ENCODE measurements at regions not wholly inside any gene's neighbourhood (a gene's known extent, or its start where the extent isn't known, plus 50 kb on each side); places are given as distances from the start of the nearest gene placed in this dataset.

DNA sequence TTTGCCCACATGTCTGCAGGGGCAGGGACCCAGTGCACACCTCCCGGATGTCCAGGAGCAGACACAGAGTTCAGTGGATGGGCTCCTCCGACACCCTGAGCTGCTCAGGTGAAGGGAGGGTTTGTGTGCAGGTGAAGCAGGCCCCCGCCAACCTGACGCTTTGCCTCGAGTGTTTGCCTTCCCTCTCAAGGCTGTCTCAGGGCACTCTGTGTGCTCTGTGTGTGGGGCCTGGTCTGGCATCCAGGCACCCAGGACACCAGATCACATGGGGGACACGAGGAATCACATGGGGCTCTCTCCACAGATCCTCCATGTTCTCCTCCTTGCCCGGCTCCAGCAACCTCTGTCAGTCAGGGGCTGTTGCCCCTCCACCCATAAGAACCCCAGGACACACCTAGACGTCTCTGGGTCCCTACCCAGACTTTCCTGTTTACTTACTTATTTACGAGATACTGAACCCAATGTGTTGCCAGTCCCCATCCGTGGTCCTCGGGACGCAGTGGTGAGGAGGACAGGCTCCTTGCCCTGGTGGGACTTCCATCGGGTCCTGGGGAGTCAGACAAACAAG is 99.5 kb downstream of the HTR5A start:
- H3K27me3 Mint-ChIP-seq (ENCODE audit: insufficient read depth, low read depth): peaks cover 4% of the 10 kb centered on the region
- Histone ChIP-seq H3F3A (ENCODE audit: low read depth) (no peaks in the 10 kb centered on the region), H3K27me3 (no peaks in the 10 kb centered on the region), H3K9ac (no peak overlapping the region), H3K4me1 (no peaks in the 10 kb centered on the region), H3K9me3 (ENCODE audit: low read depth) (no peaks in the 10 kb centered on the region), H3K27ac (no peak overlapping the region), H4K20me1 (ENCODE audit: low read depth) (no peaks in the 10 kb centered on the region), H3K36me3 (no peaks in the 10 kb centered on the region), H2AFZ (replicated peaks) (no peak overlapping the region), H3K79me2 (ENCODE audit: low read depth) (no peaks in the 10 kb centered on the region), H3K4me2 (no peak overlapping the region), H3K4me3 (no peak overlapping the region)
- H3K9me3 Mint-ChIP-seq: no peaks in the 10 kb centered on the region
- no peaks in the 10 kb centered on the region for H3K36me3 Mint-ChIP-seq
- TF ChIP-seq, protein P1, sequence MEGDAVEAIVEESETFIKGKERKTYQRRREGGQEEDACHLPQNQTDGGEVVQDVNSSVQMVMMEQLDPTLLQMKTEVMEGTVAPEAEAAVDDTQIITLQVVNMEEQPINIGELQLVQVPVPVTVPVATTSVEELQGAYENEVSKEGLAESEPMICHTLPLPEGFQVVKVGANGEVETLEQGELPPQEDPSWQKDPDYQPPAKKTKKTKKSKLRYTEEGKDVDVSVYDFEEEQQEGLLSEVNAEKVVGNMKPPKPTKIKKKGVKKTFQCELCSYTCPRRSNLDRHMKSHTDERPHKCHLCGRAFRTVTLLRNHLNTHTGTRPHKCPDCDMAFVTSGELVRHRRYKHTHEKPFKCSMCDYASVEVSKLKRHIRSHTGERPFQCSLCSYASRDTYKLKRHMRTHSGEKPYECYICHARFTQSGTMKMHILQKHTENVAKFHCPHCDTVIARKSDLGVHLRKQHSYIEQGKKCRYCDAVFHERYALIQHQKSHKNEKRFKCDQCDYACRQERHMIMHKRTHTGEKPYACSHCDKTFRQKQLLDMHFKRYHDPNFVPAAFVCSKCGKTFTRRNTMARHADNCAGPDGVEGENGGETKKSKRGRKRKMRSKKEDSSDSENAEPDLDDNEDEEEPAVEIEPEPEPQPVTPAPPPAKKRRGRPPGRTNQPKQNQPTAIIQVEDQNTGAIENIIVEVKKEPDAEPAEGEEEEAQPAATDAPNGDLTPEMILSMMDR (IDR thresholded peaks at IDR 0.05): no peak
- no peak for TF ChIP-seq EZH2phosphoT487 (IDR thresholded peaks at IDR 0.05)
- TF ChIP-seq EZH2 (IDR thresholded peaks at IDR 0.05): no peak
- no peak overlapping the region for H3K27ac Mint-ChIP-seq
- H3K4me3 Mint-ChIP-seq: no peak overlapping the region
- H3K4me1 Mint-ChIP-seq: no peaks in the 10 kb centered on the region
- DNase-seq (ENCODE audit: low spot score): no peak

DNA sequence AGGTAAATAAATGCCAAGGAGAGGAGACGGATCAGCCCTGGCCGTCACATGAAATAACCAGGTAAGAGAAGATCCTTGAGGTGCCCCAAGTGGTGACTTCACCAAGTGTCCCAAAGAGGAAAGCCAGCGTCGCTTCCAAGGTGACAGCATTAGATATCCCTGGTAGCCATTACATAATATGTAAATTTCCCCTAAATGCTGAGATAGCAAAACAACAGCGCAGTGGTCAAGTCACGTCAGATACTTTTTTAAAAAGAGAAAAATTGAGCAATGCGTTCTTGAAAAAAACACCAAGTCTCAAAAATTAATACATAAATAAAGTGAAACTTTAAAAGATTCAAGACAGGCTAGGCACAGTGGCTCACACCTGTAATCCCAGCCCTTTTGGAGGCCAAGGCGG is 100.2 kb downstream of the HTR5A start:
- Histone ChIP-seq H3K79me2 (ENCODE audit: low read depth) (no peaks in the 10 kb centered on the region), H3K27me3 (no peaks in the 10 kb centered on the region), H3K4me2 (no peak overlapping the region), H3K27ac (no peak overlapping the region), H4K20me1 (ENCODE audit: low read depth) (no peaks in the 10 kb centered on the region), H3K36me3 (no peaks in the 10 kb centered on the region), H2AFZ (replicated peaks) (no peak overlapping the region), H3K4me3 (no peak overlapping the region), H3K9ac (no peak overlapping the region), H3K9me3 (ENCODE audit: low read depth) (no peaks in the 10 kb centered on the region), H3F3A (ENCODE audit: low read depth) (no peaks in the 10 kb centered on the region), H3K4me1 (no peaks in the 10 kb centered on the region)
- Mint-ChIP-seq H3K4me3 (no peak overlapping the region), H3K9me3 (no peaks in the 10 kb centered on the region), H3K36me3 (no peaks in the 10 kb centered on the region), H3K27me3 (ENCODE audit: insufficient read depth, low read depth) (peaks cover 4% of the 10 kb centered on the region), H3K27ac (no peak overlapping the region), H3K4me1 (no peaks in the 10 kb centered on the region)
- no peak for DNase-seq (ENCODE audit: low spot score)
- TF ChIP-seq, protein P1 (IDR thresholded peaks at IDR 0.05): no peak
- TF ChIP-seq EZH2 (IDR thresholded peaks at IDR 0.05) (no peak), EZH2phosphoT487 (IDR thresholded peaks at IDR 0.05) (no peak)

DNA sequence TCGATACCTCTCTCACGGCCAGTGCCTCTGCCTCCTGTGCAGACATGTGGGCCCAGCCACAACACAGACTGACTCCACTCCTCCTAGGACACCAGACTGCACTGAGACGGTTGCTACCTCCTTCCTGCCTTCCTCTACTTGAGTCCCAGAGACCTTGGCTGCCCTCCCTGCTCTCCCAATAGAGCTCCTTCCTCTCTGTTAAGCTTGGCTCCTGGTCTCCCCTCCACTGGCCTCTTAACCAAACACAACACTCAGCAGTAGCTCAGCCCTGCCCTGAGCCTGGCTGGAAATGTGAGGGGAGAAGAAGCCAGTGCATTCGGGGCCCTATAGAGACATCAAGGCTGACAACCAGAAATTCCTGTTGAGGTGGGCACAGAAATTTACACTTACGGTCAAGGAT is 102.0 kb downstream of the HTR5A start:
- H3K27ac Mint-ChIP-seq: no peak overlapping the region
- no peaks in the 10 kb centered on the region for H3K4me1 Mint-ChIP-seq
- no peak overlapping the region for H3K9ac ChIP-seq
- H3K4me3 ChIP-seq: no peak overlapping the region
- TF ChIP-seq EZH2phosphoT487 (IDR thresholded peaks at IDR 0.05): no peak
- TF ChIP-seq, protein P1 (IDR thresholded peaks at IDR 0.05): no peak
- no peak for TF ChIP-seq EZH2 (IDR thresholded peaks at IDR 0.05)
- H3K27me3 Mint-ChIP-seq (ENCODE audit: insufficient read depth, low read depth): peaks cover 4% of the 10 kb centered on the region
- H3K4me1 ChIP-seq: no peaks in the 10 kb centered on the region
- no peaks in the 10 kb centered on the region for H3K9me3 ChIP-seq (ENCODE audit: low read depth)
- no peak overlapping the region for H3K4me2 ChIP-seq
- no peaks in the 10 kb centered on the region for H3K36me3 ChIP-seq
- H3K27ac ChIP-seq: no peak overlapping the region
- no peaks in the 10 kb centered on the region for H3K36me3 Mint-ChIP-seq
- H4K20me1 ChIP-seq (ENCODE audit: low read depth): no peaks in the 10 kb centered on the region
- H3K27me3 ChIP-seq: no peaks in the 10 kb centered on the region
- H3F3A ChIP-seq (ENCODE audit: low read depth): no peaks in the 10 kb centered on the region
- no peak overlapping the region for H3K4me3 Mint-ChIP-seq
- H3K9me3 Mint-ChIP-seq: peaks cover 4% of the 10 kb centered on the region
- no peaks in the 10 kb centered on the region for H3K79me2 ChIP-seq (ENCODE audit: low read depth)
- DNase-seq (ENCODE audit: low spot score): no peak
- no peak overlapping the region for H2AFZ ChIP-seq (replicated peaks)

Measured in neural progenitor cell (in vitro differentiated cells).